Amygdala (tissue), 56 donors: ENCODE measurements at regions not wholly inside any gene's neighbourhood (a gene's known extent, or its start where the extent isn't known, plus 50 kb on each side); places are given as distances from the start of the nearest gene placed in this dataset.
"Not testable (repeated sequence)": the region's sequence is repeated elsewhere in the genome, so short reads cannot be mapped to it uniquely, and the experiment has no call there.

Experiments used
- DNase-seq, 56 donors: peaks; one replicate each; lab custom pipeline; 2025; lab: John Stamatoyannopoulos, UW

DNA sequence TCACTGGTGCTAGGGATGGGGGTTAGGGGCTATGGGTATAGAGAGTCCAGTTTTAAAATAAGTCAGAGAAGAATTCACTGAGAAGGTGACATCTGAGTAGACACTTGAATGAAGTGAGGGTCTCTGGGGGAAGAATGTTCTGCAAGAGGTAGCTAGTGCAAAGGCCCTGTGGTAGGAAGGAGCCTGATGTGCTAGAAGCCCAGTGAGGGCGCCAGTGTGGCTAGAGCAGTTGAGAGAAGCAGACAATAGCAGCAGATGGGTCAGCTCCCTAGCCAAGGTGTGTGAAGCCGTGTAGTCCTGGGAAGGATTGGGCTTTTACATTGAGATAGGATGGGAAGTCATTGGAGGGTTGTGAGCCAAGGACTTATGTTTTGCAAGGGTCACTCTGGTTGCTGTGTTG lies 105.8 kb upstream of the PELI1 start:
- no peak for DNase-seq

DNA sequence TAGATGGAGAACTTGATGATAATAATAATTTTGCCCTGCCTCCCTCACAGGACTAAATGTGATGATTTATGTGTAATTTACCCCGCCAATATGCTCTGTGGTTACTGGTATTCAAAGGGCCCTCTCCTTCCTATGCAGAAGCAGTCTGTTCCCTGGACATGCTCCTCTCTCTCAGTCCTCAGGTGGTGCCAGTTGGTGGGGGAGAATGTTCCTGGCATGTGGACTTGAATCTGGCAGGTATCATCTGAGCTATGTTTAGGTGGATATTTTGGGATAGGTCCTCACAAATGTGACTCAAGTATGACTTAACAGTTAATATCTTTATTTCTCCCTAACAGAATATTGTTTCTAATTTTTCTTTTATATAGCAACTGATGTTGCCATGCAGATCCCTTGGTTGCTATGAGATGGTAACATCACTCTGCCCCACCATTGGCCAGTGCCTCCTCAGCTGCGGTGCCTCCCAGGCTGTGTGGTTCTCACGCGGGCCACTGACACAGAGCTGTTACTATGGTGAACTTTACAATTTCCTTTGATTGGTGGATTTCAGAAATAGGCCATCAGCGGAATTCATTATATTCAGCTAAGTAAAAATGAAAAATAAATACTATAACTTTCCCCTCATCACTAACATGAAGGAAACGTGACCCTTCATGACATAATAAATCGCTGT lies 106.7 kb upstream of the PELI1 start:
- peak in 27 of 56 donors; percentile 4 to 77 (median 30) for DNase-seq

DNA sequence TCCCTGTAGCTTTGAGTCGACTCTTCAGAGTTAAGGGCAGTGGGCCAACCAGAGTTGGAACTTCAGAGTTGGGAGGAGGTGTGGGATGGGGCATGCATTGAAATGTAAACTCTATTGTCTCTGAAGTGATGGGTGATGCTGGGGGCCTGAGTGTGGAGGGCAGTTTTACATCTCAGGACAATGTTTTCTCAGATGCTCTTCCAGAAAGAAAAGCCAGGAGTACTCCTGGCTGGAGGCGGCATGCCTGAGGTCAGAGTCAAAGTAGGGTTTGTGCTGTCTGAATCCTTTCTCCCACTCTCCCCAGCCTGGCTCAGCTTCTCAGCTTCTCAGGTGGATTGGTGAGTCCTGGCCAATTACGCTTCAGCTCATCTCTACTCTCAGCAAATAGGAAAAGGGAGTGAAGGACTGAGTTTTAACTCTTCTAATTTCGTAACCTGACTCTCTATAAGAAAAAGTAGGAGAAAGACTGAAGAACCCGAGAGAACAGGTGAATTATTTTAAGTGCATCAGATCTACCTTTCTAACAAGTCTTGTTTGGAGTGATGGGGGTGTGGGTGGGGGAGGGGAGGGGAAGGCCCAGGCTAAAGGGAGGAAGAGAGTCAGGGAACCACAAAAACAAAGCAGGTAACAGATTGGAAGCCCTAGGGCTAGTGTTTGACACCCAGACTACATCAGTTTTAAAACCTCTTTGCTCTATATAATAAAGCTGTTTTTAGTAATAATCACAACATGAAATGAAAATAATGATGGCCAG lies 107.5 kb upstream of the PELI1 start:
- DNase-seq = no peak

DNA sequence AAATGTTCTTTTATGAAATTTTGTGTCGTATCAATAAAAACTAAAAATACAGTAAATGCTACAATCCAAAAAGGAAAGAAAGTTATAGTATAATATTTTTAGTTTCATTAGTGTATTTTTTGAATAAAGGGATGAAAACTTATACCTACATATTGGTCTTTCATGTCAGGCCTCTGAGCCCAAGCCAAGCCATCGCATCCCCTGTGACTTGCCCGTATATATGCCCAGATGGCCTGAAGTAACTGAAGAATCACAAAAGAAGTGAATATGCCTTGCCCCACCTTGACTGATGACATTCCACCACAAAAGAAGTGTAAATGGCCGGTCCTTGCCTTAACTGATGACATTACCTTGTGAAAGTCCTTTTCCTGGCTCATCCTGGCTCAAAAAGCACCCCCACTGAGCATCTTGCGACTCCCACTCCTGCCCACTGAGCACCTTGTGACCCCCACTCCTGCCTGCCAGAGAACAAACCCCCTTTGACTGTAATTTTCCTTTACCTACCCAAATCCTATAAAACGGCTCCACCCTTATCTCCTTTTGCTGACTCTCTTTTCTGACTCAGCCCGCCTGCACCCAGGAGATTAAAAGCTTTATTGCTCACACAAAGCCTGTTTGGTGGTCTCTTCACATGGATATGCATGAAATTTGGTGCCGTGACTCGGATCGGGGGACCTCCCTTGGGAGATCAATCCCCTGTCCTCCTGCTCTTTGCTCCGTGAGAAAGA lies 108.2 kb upstream of the PELI1 start:
- not testable (repeated sequence) for DNase-seq

DNA sequence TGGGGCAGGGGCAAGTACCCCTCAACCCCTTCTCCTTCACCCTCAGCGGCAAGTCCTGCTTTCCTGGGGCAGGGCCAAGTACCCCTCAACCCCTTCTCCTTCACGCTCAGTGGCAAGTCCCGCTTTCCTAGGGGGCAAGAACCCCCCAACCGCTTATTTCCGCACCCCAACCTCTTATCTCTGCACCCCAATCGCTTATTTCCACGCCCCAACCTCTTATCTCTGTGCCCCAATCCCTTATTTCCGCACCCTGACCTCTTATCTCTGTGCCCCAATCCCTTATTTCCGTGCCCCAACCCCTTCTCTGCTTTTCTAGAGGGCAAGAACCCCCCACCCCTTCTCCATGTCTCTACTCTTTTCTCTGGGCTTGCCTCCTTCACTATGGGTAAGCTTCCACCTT lies 109.2 kb upstream of the PELI1 start:
- DNase-seq = not testable (repeated sequence)

DNA sequence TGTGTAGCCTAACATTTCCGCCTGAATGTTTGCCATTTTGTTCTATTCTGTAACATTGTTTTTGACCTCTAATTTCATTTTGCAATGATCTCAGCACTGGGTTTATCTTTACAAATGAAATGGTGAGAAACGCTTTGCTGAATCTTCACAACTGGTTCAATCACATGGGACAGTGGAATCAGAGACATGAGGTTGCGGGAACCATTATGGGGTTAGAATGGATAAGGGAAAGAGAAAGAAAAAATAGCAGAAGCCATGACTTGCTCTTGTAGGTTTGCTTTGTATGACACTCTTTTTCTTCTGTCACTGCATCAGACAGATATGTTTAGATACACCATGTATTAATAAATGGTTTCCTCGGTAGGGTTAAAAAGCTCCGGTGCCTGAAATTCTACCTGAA lies 114.3 kb upstream of the PELI1 start:
- DNase-seq = no peak

DNA sequence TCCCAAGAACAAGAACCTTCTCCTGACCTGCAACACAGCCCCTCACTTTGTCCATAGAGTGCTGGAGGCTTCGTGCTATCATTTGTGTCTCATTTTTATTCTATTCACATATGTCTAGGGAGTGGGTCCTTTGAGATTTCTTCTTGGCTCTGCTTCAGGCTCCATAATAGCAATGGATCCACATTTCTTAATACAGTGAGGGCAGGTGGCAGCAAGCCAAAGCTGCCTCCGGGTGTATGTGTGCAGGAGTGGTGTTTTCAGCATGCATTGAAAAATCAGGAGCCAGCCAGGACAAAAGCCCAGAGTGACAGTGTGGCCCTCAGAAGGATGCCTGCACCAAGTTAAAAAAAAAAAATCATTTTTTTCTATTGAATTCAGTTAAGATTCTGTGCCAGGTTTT lies 115.1 kb upstream of the PELI1 start:
- DNase-seq = peak in 6 of 56 donors; percentile 3 to 47 (median 8)

DNA sequence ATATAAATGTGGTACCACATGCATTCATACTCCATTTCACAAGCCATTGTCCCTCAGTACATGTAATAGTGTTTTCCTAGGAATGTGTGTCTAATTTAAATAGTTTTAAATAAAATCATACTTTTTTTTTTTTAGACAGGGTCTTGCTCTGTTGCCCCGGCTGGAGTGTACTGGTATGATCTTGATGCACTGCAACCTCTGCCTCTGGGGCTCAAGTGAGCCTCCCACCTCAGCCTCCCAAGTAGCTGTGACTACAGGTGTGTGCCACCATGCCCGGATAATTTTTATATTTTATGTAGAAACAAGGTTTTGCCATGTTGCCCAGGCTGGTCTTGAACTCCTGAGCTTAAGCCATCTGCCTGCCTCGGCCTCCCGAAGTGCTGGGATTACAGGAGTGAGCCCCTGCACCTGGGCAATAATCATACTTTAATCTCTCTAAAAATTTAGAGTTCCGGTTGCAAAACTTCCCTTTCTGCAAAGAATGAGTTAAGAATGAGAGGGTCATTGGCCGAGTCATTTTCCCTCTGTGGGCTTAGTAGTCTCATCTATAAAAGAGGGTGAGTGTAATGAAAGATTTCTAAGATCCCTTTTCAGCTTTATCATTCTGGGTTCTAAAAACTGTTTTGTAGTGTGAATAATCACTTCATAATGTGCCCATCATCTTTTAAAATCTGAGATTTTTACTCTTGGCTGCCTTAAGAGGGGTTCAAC lies 116.0 kb upstream of the PELI1 start:
- no peak for DNase-seq

DNA sequence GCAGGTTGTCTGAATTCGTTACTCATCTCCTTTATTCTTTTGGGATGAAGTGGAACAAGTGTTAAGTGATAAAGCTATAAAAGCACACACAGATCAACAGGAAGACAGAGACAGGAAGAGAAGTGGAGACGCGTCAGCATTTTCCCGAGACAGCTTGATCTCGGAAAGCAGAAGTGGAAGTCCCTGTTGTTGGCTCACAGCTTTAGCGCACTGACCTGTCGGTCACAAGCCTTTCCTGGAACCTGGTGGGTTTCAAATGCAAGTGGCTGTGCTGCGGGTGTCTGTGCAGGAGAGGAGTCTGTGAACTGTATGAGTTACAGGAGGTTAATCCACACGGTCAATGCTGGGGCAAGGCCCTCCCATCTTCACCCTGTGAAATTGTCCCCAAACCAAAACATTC lies 116.6 kb upstream of the PELI1 start:
- DNase-seq = peak in 24 of 56 donors; percentile 8 to 57 (median 26)

DNA sequence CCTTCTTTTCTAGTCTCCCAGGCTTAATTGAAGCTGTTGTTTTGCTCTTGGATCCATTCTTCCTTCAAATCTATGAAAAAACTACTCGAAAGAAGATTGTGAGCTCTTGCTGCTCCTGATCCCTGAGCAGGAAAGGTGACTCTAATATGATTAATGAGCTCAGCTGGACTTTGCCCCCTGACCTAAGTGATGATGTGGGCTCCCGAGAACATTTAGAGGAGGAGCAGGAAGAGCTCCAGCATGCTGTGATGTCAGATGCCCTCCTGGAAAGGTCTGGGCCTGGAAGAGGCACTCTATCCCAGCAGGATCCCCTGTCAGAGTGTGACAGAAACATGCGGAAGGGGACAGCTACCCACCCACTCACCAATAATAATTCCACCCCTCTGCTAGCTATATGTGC lies 117.9 kb upstream of the PELI1 start:
- DNase-seq = no peak

DNA sequence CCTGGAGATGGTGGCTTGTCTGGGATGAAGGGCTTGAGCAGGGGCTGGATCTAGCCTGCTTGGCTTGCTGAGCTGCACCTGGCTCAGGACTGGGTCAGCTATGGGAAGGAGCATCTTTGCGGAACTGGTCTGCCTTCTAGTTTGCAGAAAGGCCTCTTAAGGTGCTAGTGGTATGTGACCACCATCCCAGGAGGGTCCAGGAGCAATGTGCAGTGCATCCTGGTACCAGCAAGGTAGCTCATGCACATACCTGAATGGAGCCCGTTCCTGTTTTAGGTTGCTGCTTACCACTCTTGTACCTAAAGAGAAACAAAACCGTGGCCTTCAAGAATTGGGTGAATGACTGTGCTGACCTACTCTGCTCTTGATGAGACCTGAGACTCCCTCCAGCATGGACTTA lies 118.6 kb upstream of the PELI1 start:
- no peak for DNase-seq

DNA sequence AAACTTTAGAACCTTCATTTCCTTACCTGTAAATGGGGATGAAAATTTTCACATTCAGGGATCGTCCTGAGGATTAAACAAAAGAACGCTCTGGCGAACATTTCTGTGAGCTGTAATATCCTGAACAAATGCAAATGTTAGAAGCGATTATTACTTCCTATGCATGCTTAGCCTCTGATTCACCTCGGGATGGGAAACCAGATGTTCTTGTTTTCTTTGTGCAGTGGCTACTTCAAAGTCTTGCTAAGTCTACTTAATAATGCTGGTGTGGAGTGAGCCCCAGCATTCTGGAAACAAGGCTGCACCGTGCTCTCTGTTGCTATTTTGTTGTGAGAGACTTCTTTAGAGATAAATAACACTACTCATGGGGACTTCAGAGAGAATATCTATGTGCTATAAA lies 119.1 kb upstream of the PELI1 start:
- DNase-seq = no peak

DNA sequence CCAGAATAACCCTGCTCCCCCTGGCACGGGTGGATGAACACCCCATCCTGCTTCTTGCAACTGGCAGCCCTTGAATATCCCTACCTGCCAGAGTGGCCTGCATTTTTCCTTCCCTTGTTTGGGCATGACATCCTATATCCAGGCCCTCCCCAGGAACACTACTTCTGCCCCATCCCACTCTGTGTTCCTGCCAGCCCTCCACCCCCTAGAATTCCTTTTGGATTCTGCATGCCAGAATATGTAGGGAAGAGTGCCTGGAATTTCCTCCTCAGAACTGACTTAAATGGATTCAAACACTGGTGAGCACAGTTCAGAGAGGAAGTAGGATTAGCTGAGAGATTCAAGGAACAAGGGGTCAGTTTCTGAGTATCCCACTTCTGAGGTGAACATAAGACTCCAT lies 123.5 kb upstream of the PELI1 start:
- no peak for DNase-seq

DNA sequence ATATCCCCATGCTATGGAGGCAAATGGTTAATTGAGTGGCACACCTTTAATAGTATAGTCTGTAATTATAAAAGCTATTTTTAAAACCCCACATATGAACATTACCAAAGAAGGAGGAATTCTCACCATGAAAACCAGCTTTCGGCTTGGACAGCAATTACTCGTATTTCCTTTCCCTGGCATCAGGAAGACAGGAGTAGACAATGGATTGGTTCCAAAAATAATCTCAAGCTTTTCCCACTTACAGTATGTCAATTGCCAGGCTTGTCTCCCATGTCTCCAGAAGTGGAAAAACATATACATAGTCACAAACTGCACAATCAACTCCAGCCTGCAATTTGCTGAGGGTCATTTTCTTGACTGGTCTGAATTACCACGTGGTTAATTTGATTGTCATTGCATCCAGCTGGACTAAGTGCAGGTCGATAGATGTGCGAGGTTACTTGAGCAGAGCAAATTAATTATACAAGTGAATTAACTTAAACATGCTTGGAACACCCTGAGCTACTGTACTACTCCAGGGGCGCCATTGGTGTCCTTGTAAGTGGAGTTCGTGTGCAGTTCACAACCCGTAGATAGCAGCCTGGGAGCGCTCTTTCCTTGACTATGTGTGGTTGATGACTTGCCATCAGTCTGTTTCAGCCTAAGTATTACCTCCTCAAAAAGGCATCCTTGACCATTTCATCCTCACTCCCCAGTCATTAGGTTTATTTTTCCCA lies 124.3 kb upstream of the PELI1 start:
- no peak for DNase-seq

DNA sequence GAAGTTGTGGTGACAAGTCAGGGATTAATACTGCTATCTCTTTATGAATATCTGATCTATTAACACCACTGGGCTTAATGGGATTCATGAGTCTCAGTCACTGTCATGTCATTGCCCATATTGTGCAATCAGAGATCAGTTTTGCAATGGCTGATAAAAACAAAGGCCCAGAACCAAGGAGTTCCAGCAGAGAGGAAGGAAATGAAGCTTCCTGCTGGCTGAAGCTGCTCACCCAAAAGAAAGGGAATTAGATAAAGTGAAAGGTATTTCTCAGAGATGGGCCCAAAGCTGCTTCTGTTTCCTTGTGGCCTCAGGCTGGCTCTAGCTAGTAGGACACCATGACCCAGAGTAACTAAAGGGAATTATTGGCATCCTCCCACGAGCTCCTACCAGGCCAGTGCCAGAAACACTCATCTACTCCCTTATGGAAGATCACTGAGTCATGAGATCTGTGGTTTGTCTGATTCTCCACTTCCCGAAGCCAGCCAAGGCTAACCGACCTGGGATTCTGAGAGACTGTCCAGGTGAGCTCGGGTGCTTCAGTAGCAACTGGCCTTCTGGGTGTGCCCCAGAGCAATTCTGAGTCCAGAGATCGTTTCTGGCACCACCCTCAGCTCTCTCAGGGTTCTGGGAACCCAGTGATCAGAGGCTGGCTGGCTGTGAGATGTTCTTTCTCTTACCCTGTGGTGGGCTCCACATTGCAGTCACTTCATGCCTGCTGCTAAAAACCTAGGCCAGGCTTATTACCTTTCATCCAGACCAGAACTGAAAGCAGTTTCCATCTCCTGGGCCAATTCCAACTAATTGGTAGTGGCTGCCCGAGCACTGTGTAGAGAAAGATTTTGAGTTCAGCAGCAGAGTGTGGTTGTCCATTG lies 129.5 kb upstream of the PELI1 start:
- DNase-seq = peak in 6 of 56 donors; percentile 14 to 42 (median 21)

DNA sequence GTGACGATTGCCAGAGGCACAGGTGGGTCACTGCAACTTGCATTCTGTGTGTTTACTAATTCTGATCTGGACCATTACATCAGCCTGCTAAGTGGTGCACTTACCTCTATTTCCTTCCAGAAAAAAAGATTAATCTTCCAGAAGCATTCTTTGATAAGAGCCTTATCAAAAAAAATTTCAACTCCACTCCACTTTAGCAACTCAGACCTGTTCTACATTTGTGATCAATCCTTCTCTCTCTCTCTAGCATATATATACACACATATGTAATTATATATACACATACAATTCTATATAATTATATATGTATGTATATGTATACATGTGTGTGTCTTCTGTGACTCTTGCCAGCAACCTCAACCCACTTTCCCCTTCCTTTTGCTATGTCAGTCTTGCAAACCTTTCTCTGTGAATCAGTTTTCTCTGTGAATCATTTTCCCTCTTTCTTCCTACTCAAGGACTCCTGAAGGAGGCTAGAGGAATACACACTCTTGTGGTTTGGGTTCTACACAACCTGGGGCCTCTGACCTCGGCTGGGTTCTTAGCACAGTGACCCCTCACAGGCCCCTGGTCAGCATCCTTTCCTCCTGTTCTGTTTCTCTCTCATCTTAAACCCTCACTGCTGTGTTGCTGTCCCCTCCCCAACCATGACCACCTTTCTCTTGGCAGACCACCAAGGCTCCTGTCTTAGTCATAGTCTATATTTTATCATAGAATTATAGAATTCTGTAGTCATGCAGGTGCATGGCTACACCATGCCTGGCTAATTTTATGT lies 130.4 kb upstream of the PELI1 start:
- DNase-seq = no peak

DNA sequence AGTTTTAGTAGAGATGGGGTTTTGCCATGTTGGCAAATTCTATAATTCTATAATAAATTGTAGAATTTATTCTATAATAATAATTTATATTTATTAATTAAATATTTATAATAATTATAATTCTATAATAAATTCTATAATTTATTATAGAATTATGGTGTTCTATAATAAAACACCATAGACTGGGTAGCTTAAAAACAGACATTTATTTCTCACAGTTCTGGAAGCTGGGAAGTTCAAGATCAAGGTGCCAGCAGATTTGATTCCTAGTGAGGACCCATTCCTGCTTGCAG lies 130.9 kb upstream of the PELI1 start:
- no peak for DNase-seq

DNA sequence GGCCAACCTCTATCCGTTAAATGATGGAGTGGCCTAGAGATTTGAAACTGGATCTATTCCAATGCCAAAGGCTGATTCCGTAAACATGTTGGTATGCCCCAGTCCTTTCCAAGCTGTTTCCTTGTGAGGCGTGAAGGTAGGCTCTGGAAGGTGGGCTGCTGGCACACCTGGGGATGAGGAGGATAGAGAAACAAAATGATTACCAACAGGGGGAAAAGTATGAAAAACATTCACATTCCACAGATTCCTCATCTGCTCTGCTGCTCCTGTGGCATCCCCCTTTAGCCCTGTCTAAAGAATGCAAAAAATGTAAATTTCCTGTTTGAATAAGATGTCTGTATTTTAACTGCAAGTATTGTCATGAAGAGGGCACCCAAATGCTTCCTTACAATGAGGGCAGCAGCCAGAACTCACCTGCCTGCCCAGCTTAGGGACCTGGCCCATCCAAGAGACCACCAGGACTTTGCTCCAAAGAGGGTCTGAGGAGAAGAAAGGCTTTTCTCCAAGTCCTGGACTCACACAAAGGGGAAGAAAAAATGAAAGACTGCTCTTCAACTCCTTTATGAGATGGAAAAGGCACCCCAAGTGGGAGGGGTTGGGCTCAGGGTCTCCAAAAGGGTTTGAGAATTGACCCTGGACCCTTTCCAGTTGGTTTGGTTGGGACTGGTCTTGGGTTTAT lies 132.3 kb upstream of the PELI1 start:
- DNase-seq = no peak
